ENCODE measurements at regions not wholly inside any gene's neighbourhood (a gene's known extent, or its start where the extent isn't known, plus 50 kb on each side); places are given as distances from the start of the nearest gene placed in this dataset.

GRCh38 chr2:228738671-228739380, 532.3 kb downstream of the PID1 start:
- no peak for TF ChIP-seq CTCF (IDR thresholded peaks at IDR 0.05)
- Histone ChIP-seq H3K9me3 (no peaks in the 10 kb centered on the region), H3K4me1 (no peaks in the 10 kb centered on the region), H3K36me3 (ENCODE audit: insufficient read depth in 1 of 2, low read depth in 1 of 2) (no peaks in the 10 kb centered on the region), H3K4me3 (no peak overlapping the region), H3K27me3 (ENCODE audit: insufficient read depth in 3 of 3, low read length in 2 of 3) (no peaks in the 10 kb centered on the region), H3K27ac (no peak overlapping the region)
- 79 to 80% (median 79%) methylated on average over 2 of the region's 2 CpGs for whole genome bisulfite sequencing, 3 donors
- intact Hi-C loops (cut with DNase I) = no loop called here
- ATAC-seq (no peak), DNase-seq (no peak)

GRCh38 chr2:228735697-228736096, 535.4 kb downstream of the PID1 start:
- Histone ChIP-seq H3K36me3 (ENCODE audit: insufficient read depth in 1 of 2, low read depth in 1 of 2) (no peaks in the 10 kb centered on the region), H3K4me3 (no peak overlapping the region), H3K9me3 (no peaks in the 10 kb centered on the region), H3K27me3 (ENCODE audit: insufficient read depth in 3 of 3, low read length in 2 of 3) (no peaks in the 10 kb centered on the region), H3K4me1 (no peaks in the 10 kb centered on the region), H3K27ac (no peak overlapping the region)
- DNase-seq = no peak
- no peak for TF ChIP-seq CTCF (IDR thresholded peaks at IDR 0.05)
- ATAC-seq = no peak
- WGBS, 3 donors = 87 to 95% (median 93%) methylated on average over 3 of the region's 3 CpGs
- intact Hi-C loops (cut with DNase I) = no loop called here

DNA sequence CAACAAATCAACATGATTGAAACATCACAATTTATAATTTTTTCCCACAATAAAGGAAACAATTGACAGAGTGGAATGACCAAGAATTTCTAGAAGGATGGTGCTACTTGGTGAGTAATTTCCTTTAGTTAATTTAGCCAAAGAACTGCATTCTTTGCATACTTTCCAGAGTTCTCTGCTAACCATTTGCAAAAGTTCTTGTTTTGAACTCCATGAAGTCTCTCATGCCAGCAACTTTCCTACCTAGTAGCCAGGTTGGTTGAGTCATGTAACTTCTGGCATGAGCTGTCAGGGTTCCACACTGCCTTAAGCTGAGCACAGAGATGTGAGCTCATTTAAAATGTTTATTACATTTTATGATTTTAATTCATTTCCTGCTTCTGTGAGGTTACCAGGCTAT, 539.6 kb downstream of the PID1 start:
- Histone ChIP-seq H3K9me3 (no peaks in the 10 kb centered on the region), H3K27ac (no peak overlapping the region), H3K27me3 (ENCODE audit: insufficient read depth in 3 of 3, low read length in 2 of 3) (no peaks in the 10 kb centered on the region), H3K4me3 (no peak overlapping the region), H3K36me3 (ENCODE audit: insufficient read depth in 1 of 2, low read depth in 1 of 2) (no peaks in the 10 kb centered on the region), H3K4me1 (no peaks in the 10 kb centered on the region)
- ATAC-seq (no peak), DNase-seq (no peak)
- no peak for TF ChIP-seq CTCF (IDR thresholded peaks at IDR 0.05)
- intact Hi-C loops (cut with DNase I) = no loop called here

DNA sequence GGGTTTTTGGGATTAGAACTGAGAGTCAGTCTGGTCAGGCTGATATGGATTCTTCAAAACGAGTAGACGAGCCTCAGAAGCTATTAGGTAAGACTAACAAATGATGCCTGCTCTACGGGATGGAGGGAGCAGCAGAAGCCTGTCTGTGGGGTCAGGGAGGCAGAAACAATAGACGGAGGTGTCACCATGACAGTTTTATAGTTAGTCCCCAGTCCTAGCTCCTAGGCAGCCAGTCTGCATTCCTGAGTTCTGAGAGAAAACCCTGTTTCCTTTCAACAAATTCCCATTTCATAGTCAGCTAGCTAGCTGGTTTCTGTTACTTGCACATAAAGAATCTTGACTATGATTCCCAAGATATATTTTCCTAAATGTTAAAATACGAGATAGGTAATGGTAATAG, 542.1 kb downstream of the PID1 start:
- H3K4me1 ChIP-seq = no peaks in the 10 kb centered on the region
- no peak for TF ChIP-seq CTCF (IDR thresholded peaks at IDR 0.05)
- 24 to 34% (median 28%) methylated on average over 5 of the region's 5 CpGs for WGBS, 3 donors
- ATAC-seq (no peak), DNase-seq (no peak)
- intact Hi-C loops (cut with DNase I) = no loop called here
- H3K4me3 ChIP-seq = no peak overlapping the region
- H3K9me3 ChIP-seq = no peaks in the 10 kb centered on the region
- H3K27me3 ChIP-seq (ENCODE audit: insufficient read depth in 3 of 3, low read length in 2 of 3) = no peaks in the 10 kb centered on the region
- no peak overlapping the region for H3K27ac ChIP-seq
- H3K36me3 ChIP-seq (ENCODE audit: insufficient read depth in 1 of 2, low read depth in 1 of 2) = no peaks in the 10 kb centered on the region

GRCh38 chr2:228725031-228725430, 543.5 kb upstream of the SPHKAP start:
- intact Hi-C loops (cut with DNase I) = no loop called here
- ATAC-seq = no peak
- 67 to 81% (median 79%) methylated on average over 1 of the region's 1 CpG for WGBS, 3 donors
- H3K27me3 ChIP-seq (ENCODE audit: insufficient read depth in 3 of 3, low read length in 2 of 3) = no peaks in the 10 kb centered on the region
- H3K36me3 ChIP-seq (ENCODE audit: insufficient read depth in 1 of 2, low read depth in 1 of 2) = no peaks in the 10 kb centered on the region
- H3K27ac ChIP-seq = no peak overlapping the region
- DNase-seq = no peak
- no peak overlapping the region for H3K4me3 ChIP-seq
- no peak for TF ChIP-seq CTCF (IDR thresholded peaks at IDR 0.05)
- H3K4me1 ChIP-seq = no peaks in the 10 kb centered on the region
- H3K9me3 ChIP-seq = no peaks in the 10 kb centered on the region

Measured in psoas muscle (tissue), 7 donors.